Activated naive CD4-positive, alpha-beta T cell treated with anti-CD3 and anti-CD28 coated beads, Interleukin-2, amount 50 U/mL, for 72 hours (primary cell): ENCODE measurements at regions not wholly inside any gene's neighbourhood (a gene's known extent, or its start where the extent isn't known, plus 50 kb on each side); places are given as distances from the start of the nearest gene placed in this dataset.
"Not testable (repeated sequence)": the region's sequence is repeated elsewhere in the genome, so short reads cannot be mapped to it uniquely, and the experiment has no call there.

Experiments
- ATAC-seq, 2 donors: fragments of 150-1000 bp; cut with Tn5 transposase; 2 replicates each; pipeline ENCODE4 v1.10.0; 2021; ENCODE audit warnings: mild to moderate bottlenecking in 2 of 2, moderate library complexity in 2 of 2
- DNase-seq, 2 donors: peaks; one replicate each; pipeline ENCODE4 v3.0.0; 2021 to 2022; ENCODE audit warnings: low spot score in 2 of 2
- H3K27ac Mint-ChIP-seq, 2 donors: one replicate each; pipeline ENCODE4 v1.8.0; 2022; ENCODE audit warnings: mild to moderate bottlenecking in 2 of 2, mixed read lengths in 2 of 2
- H3K36me3 Mint-ChIP-seq, 2 donors: one replicate each; pipeline ENCODE4 v1.8.0; 2022; ENCODE audit warnings: mixed read lengths in 2 of 2
- H3K9me3 Mint-ChIP-seq, 2 donors: one replicate each; pipeline ENCODE4 v1.8.0; 2022; ENCODE audit warnings: mixed read lengths in 2 of 2

DNA sequence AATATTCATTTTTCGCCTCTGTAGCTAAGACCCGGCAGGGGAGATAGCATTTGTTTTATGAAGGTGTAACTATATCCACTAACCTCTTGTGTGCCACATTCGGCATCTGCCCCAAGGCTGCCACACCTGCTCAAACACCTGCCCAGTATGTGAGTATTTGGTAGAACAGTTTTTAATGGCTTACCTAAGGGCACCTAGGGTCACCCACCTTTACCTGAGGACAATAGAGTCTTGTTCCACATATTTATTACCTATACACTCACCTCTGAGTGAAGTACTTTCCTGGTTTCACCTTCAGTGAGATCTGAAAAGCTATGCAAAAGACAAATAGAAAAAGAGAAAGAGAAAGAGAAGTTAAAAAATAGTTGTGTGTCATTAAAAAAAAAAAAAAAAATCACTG, 68.0 kb upstream of the PIP5K1B start:
- DNase-seq (no peak), ATAC-seq (no peak)
- H3K36me3 Mint-ChIP-seq: no peaks in the 10 kb centered on the region
- H3K27ac Mint-ChIP-seq: peak overlapping the region in 1 of 2 donors; percentile 37
- no peaks in the 10 kb centered on the region for H3K9me3 Mint-ChIP-seq

DNA sequence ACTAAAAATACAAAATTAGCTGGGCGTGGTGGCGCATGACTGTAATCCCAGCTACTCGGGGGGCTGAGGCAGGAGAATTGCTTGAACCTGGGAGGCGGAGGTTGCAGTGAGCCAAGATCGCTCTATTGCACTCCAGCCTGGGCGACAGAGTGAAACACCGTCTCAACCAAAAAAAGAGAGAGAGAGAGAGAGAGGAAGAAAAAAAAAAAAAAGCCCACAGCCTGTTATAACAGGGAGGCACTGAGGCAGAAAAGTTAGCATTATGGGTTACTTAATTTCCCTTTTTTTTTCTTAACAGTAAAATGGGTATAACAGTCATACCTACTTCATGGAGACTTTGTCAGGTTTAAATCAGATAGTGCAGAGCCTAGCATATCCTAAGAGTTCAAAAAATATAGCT, 65.8 kb upstream of the PIP5K1B start:
- H3K27ac Mint-ChIP-seq, H3K36me3 Mint-ChIP-seq, DNase-seq, H3K9me3 Mint-ChIP-seq, ATAC-seq: not testable (repeated sequence)

DNA sequence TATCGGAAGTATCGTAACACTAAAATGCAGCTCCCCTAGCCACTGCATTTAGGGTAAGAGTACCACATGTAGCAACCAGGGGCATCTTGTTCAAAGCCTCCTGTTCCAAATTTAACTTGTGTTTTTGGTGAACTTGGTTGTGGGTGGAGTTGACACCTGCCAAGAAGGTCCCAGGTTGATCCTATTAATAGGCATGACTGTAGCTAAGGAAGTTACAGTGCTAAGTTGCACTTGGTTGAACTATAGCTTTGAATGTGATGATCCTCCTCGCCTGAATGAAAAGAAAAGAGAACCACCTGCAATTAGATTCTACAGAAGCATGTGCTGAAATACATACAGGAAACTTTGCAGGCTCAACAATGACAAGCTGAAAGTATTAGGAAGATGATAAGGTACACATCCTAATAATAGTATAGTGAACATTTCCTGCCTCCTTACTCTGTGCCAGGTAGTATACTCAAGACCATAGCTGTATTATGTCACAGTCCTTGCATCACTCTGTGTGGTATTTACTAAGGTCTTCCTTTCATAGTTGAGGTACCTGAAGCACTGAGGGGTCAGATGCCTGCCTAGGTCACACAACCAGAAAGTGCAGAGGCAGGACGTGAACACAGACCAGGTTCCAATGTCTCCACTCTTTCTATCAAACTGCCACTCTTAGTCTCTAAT, 64.5 kb upstream of the PIP5K1B start:
- no peaks in the 10 kb centered on the region for H3K9me3 Mint-ChIP-seq
- H3K36me3 Mint-ChIP-seq: no peaks in the 10 kb centered on the region
- no peak for DNase-seq
- no peak overlapping the region for H3K27ac Mint-ChIP-seq
- no peak for ATAC-seq

DNA sequence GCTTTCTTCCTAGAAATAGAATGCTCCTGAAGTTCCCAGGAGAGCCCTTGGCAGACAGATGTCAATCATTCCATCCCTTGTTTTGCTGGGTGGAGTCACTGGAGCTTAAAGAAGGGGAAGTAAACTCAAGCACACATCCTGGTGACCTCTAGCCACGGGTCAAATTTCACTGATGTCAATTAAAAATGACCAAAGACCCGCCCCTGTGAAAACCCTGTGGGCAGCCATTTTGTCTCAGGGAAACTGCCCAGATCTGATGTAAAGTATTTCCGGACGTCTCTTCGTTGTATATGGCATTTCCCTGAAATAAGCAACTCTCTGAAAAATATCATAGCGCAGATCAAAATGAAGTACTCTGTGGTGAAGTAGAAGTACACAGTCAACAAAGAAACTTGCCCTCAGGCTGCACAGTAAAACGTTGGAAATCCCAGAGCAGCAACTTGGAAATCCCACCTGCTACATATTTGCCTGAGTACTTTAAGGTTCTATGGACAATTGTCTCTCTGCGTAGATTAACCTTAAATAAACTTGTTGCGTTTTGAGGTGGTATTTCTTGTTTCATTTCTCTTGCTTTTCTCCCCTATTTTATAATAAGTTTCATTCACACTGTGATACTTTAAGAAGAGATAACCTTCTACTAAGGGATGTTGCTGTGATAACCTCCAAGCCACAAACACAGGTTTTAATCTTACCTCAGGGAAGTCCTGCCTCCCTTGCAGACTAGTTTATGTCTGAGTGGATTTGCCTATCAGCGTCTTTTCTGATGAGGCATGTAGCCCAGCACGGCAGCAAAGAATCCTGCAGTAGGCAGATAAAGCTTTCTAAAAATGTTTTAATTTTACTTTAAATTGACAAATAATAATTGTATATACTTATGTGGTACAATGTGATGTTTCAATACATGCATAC, 60.9 kb upstream of the PIP5K1B start:
- Mint-ChIP-seq H3K27ac (no peak overlapping the region), H3K36me3 (no peaks in the 10 kb centered on the region), H3K9me3 (no peaks in the 10 kb centered on the region)
- DNase-seq (no peak), ATAC-seq (no peak)

DNA sequence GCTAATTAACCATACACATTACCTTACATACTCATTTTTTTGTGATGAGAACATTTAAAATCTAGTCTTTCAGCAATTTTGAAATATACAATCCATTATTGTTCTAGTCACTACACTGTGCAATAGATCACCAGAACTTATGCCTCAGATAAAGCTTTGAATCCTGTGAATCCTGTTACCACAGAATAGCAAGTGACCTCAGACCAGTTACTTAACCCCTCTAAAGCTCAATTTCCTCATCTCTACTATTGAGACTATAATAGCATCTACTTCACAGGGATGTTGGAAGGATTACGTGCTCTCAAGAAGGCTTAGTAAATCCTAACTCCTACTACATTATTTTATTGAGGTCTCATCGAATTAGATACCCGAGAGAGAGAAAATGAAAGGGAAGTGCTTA, 60.2 kb upstream of the PIP5K1B start:
- DNase-seq (no peak), ATAC-seq (no peak)
- no peaks in the 10 kb centered on the region for H3K9me3 Mint-ChIP-seq
- no peaks in the 10 kb centered on the region for H3K36me3 Mint-ChIP-seq
- H3K27ac Mint-ChIP-seq: no peak overlapping the region

DNA sequence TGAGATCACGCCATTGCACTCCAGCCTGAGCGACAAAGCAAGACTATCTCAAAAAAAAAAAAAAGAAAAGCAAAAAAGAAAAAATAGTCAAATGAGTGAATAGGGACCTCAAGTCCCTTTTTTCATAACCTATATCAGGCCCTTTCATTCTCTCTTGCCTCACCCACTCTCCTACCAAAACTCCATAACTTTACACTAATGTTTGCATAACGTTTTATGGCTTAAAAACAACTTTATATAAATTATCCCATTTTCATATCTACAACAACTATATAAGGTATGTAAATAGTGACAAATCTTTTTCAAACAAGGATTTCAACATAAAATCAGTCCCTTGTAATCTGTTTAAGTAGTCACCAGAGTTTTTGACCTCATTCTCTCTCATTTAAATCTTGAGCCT, 56.9 kb upstream of the PIP5K1B start:
- no peak for DNase-seq
- H3K27ac Mint-ChIP-seq: peak overlapping the region in 1 of 2 donors; percentile 26
- H3K9me3 Mint-ChIP-seq: no peaks in the 10 kb centered on the region
- no peak for ATAC-seq
- no peaks in the 10 kb centered on the region for H3K36me3 Mint-ChIP-seq

DNA sequence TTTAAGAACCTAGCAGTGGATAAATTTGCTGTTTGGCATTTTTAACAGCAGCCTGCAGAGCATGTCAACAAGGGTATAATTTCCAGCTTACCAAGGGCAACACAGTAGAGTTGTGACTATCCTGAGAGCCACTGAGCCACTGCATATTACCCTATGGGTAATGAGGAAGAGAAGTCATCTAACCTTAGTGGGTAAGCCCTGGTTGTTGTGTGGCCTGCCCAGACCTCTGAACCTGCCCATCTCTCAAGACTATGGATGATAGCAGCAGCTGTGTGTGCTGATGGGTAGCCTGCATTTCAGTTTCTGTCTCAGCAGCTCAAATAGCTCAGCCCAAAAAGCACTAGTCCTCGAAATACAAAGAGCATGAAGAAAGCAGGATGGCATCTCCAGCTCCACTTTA, 56.1 kb upstream of the PIP5K1B start:
- Mint-ChIP-seq H3K9me3 (no peaks in the 10 kb centered on the region), H3K36me3 (no peaks in the 10 kb centered on the region), H3K27ac (no peak overlapping the region)
- DNase-seq (no peak), ATAC-seq (no peak)

DNA sequence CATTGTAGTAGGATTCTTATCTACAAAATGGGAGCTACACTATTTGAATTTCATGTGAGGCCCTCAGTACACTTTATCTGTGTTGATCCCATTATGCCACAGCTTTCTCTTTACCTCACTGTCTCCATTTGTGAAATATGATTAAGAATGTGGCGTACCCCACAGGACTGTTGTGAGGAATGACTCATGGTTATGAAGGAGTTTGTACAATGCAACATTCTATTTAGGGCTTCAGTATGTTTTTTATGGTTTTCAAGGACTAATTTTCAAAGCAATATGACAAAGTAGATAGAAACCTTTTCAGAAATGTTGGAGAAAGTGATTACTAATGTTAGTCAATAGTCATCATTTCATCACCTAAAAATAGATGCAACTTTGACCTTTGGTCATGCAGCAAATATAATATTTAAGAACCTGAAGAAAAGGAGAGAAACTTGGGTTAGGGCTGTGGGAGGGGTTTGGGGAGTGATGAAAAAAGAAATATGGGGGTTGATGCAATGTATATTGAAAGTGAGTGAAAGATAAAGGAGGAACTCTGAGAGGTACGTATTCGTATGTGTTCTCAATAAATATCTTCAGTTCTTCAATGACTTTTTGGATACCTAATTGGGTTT, 53.7 kb upstream of the PIP5K1B start:
- DNase-seq: peak in 1 of 2 donors; percentile 9
- ATAC-seq: peak; percentile 71 to 83
- peak overlapping the region; percentile 73 to 95 for H3K27ac Mint-ChIP-seq
- peaks cover 0 to 5% of the 10 kb centered on the region in 2 donors for H3K36me3 Mint-ChIP-seq
- H3K9me3 Mint-ChIP-seq: no peaks in the 10 kb centered on the region

DNA sequence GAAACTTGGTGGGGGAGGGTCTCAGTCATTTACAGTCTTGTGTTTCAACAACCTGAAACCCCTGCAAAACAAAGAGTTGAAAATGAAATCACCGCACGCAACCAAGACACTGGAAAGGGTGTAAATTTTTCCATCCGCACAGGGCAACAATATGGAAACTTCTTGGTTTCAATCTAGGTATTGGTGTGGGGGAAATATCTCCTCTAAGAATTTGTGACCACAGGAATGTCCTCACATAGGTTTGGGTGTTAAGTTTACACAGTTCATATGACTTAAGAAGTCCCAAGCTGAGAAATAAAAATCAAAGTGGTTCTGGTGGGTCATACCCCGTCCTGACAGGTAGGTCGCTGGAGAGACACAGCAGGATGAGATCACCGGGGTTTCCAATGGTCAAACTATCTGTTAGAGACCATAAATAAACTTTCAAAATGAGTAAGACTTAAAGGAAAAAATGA, 51.9 kb upstream of the PIP5K1B start:
- peak in 1 of 2 donors; percentile 39 for DNase-seq
- Mint-ChIP-seq H3K9me3 (peaks cover 0 to 9% of the 10 kb centered on the region in 2 donors), H3K36me3 (peaks cover 0 to 5% of the 10 kb centered on the region in 2 donors), H3K27ac (peak overlapping the region; percentile 73 to 95)
- ATAC-seq: peak; percentile 82 to 91

DNA sequence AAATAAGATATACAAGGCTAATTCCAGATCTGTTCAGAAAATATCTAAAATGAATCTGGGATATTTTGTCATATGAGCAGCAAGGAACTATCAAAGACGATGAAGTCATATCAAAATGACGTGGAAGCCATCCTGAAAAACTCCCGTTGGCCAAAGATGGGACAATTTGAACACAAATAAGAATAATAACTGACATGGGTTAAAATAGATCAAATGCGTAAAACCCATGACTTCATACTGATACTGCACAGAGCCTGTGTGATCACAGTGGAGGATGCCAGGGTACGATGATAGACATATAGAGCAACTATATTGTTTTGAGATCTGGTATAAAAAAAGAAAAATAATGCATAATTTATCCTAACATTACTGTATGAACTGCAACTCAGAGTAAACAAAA, 51.0 kb upstream of the PIP5K1B start:
- no peak for DNase-seq
- Mint-ChIP-seq H3K9me3 (peaks cover 0 to 9% of the 10 kb centered on the region in 2 donors), H3K27ac (no peak overlapping the region), H3K36me3 (peaks cover 0 to 5% of the 10 kb centered on the region in 2 donors)
- no peak for ATAC-seq
